ENCODE measurements at regions not wholly inside any gene's neighbourhood (a gene's known extent, or its start where the extent isn't known, plus 50 kb on each side); places are given as distances from the start of the nearest gene placed in this dataset.
"Not testable (repeated sequence)": the region's sequence is repeated elsewhere in the genome, so short reads cannot be mapped to it uniquely, and the experiment has no call there.

- Mint-ChIP-seq H3K36me3 (ENCODE audit: low read depth) (no peaks in the 10 kb centered on the region), H3K27me3 (ENCODE audit: low read depth) (no peaks in the 10 kb centered on the region), H3K9me3 (peaks cover 36% of the 10 kb centered on the region), H3K4me3 (no peak overlapping the region), H3K4me1 (ENCODE audit: low read depth) (no peaks in the 10 kb centered on the region), H3K27ac (no peak overlapping the region)
- DNase-seq (ENCODE audit: low spot score): no peak
Measured at GRCh38 chr16:35195864-35196216, 1736.4 kb downstream of the TP53TG3F start.

GRCh38 chr16:35196313-35196712 is 1736.9 kb downstream of the TP53TG3F start:
- H3K4me1 Mint-ChIP-seq (ENCODE audit: low read depth): no peaks in the 10 kb centered on the region
- H3K36me3 Mint-ChIP-seq (ENCODE audit: low read depth): no peaks in the 10 kb centered on the region
- H3K27me3 Mint-ChIP-seq (ENCODE audit: low read depth): no peaks in the 10 kb centered on the region
- no peak overlapping the region for H3K4me3 Mint-ChIP-seq
- no peak for DNase-seq (ENCODE audit: low spot score)
- no peak overlapping the region for H3K27ac Mint-ChIP-seq
- H3K9me3 Mint-ChIP-seq: peaks cover 38% of the 10 kb centered on the region

- peaks cover 44% of the 10 kb centered on the region for H3K9me3 Mint-ChIP-seq
- H3K27ac Mint-ChIP-seq: no peak overlapping the region
- no peaks in the 10 kb centered on the region for H3K27me3 Mint-ChIP-seq (ENCODE audit: low read depth)
- H3K4me3 Mint-ChIP-seq: no peak overlapping the region
- no peaks in the 10 kb centered on the region for H3K4me1 Mint-ChIP-seq (ENCODE audit: low read depth)
- H3K36me3 Mint-ChIP-seq (ENCODE audit: low read depth): no peaks in the 10 kb centered on the region
- no peak for DNase-seq (ENCODE audit: low spot score)
Measured at GRCh38 chr16:35197656-35198055, 1738.2 kb downstream of the TP53TG3F start.

GRCh38 chr16:35198223-35199199 is 1739.1 kb downstream of the TP53TG3F start:
- H3K36me3 Mint-ChIP-seq (ENCODE audit: low read depth): no peaks in the 10 kb centered on the region

GRCh38 chr16:35200662-35201061 is 1741.2 kb downstream of the TP53TG3F start:
- Mint-ChIP-seq H3K36me3 (ENCODE audit: low read depth) (no peaks in the 10 kb centered on the region), H3K27me3 (ENCODE audit: low read depth) (no peaks in the 10 kb centered on the region), H3K9me3 (peaks cover 49% of the 10 kb centered on the region), H3K4me3 (no peak overlapping the region), H3K27ac (no peak overlapping the region), H3K4me1 (ENCODE audit: low read depth) (no peaks in the 10 kb centered on the region)
- no peak for DNase-seq (ENCODE audit: low spot score)

More at GRCh38 chr16:35198223-35199199, 1739.1 kb downstream of the TP53TG3F start:
- no peak for DNase-seq (ENCODE audit: low spot score)
- peaks cover 51% of the 10 kb centered on the region for H3K9me3 Mint-ChIP-seq
- no peaks in the 10 kb centered on the region for H3K27me3 Mint-ChIP-seq (ENCODE audit: low read depth)
- H3K27ac Mint-ChIP-seq: no peak overlapping the region
- H3K4me3 Mint-ChIP-seq: no peak overlapping the region
- no peaks in the 10 kb centered on the region for H3K4me1 Mint-ChIP-seq (ENCODE audit: low read depth)

- Mint-ChIP-seq H3K4me3 (no peak overlapping the region), H3K9me3 (peaks cover 49% of the 10 kb centered on the region), H3K36me3 (ENCODE audit: low read depth) (no peaks in the 10 kb centered on the region), H3K4me1 (ENCODE audit: low read depth) (no peaks in the 10 kb centered on the region), H3K27ac (no peak overlapping the region), H3K27me3 (ENCODE audit: low read depth) (no peaks in the 10 kb centered on the region)
- no peak for DNase-seq (ENCODE audit: low spot score)
Measured at GRCh38 chr16:35201151-35201550, 1741.7 kb downstream of the TP53TG3F start.

GRCh38 chr16:35203636-35204035 is 1744.2 kb downstream of the TP53TG3F start:
- H3K9me3 Mint-ChIP-seq: peaks cover 41% of the 10 kb centered on the region
- no peaks in the 10 kb centered on the region for H3K4me1 Mint-ChIP-seq (ENCODE audit: low read depth)
- no peaks in the 10 kb centered on the region for H3K27me3 Mint-ChIP-seq (ENCODE audit: low read depth)
- H3K4me3 Mint-ChIP-seq: no peak overlapping the region
- no peak for DNase-seq (ENCODE audit: low spot score)
- no peaks in the 10 kb centered on the region for H3K36me3 Mint-ChIP-seq (ENCODE audit: low read depth)
- no peak overlapping the region for H3K27ac Mint-ChIP-seq

- Mint-ChIP-seq H3K27ac (no peak overlapping the region), H3K4me3 (no peak overlapping the region), H3K4me1 (ENCODE audit: low read depth) (no peaks in the 10 kb centered on the region), H3K9me3 (peaks cover 45% of the 10 kb centered on the region), H3K27me3 (ENCODE audit: low read depth) (no peaks in the 10 kb centered on the region), H3K36me3 (ENCODE audit: low read depth) (no peaks in the 10 kb centered on the region)
- DNase-seq (ENCODE audit: low spot score): no peak
Measured at GRCh38 chr16:35207059-35207999, 1747.9 kb downstream of the TP53TG3F start.

GRCh38 chr16:35208001-35208935 is 1748.9 kb downstream of the TP53TG3F start:
- Mint-ChIP-seq H3K4me3 (no peak overlapping the region), H3K27ac (no peak overlapping the region)
- no peak for DNase-seq (ENCODE audit: low spot score)

GRCh38 chr16:35210681-35211433 is 1751.4 kb downstream of the TP53TG3F start:
- no peak overlapping the region for H3K27ac Mint-ChIP-seq
- H3K4me3 Mint-ChIP-seq: no peak overlapping the region
- H3K4me1 Mint-ChIP-seq (ENCODE audit: low read depth): no peaks in the 10 kb centered on the region
- no peaks in the 10 kb centered on the region for H3K36me3 Mint-ChIP-seq (ENCODE audit: low read depth)
- H3K27me3 Mint-ChIP-seq (ENCODE audit: low read depth): no peaks in the 10 kb centered on the region
- DNase-seq (ENCODE audit: low spot score): no peak
- H3K9me3 Mint-ChIP-seq: peaks cover 39% of the 10 kb centered on the region

More at GRCh38 chr16:35208001-35208935, 1748.9 kb downstream of the TP53TG3F start:
- Mint-ChIP-seq H3K4me1 (ENCODE audit: low read depth) (no peaks in the 10 kb centered on the region), H3K9me3 (peaks cover 41% of the 10 kb centered on the region), H3K27me3 (ENCODE audit: low read depth) (no peaks in the 10 kb centered on the region), H3K36me3 (ENCODE audit: low read depth) (no peaks in the 10 kb centered on the region)

GRCh38 chr16:35214840-35215239 is 1755.4 kb downstream of the TP53TG3F start:
- DNase-seq (ENCODE audit: low spot score): no peak
- Mint-ChIP-seq H3K4me3 (no peak overlapping the region), H3K27me3 (ENCODE audit: low read depth) (no peaks in the 10 kb centered on the region), H3K27ac (no peak overlapping the region), H3K36me3 (ENCODE audit: low read depth) (no peaks in the 10 kb centered on the region), H3K9me3 (peaks cover 36% of the 10 kb centered on the region), H3K4me1 (ENCODE audit: low read depth) (no peaks in the 10 kb centered on the region)

- no peaks in the 10 kb centered on the region for H3K4me1 Mint-ChIP-seq (ENCODE audit: low read depth)
- H3K4me3 Mint-ChIP-seq: no peak overlapping the region
- no peak for DNase-seq (ENCODE audit: low spot score)
- no peak overlapping the region for H3K27ac Mint-ChIP-seq
- H3K27me3 Mint-ChIP-seq (ENCODE audit: low read depth): no peaks in the 10 kb centered on the region
- H3K36me3 Mint-ChIP-seq (ENCODE audit: low read depth): no peaks in the 10 kb centered on the region
- H3K9me3 Mint-ChIP-seq: peaks cover 35% of the 10 kb centered on the region
Measured at GRCh38 chr16:35215287-35215686, 1755.9 kb downstream of the TP53TG3F start.

GRCh38 chr16:35216261-35216660 is 1756.8 kb downstream of the TP53TG3F start:
- H3K27me3 Mint-ChIP-seq (ENCODE audit: low read depth); H3K27ac Mint-ChIP-seq; H3K4me3 Mint-ChIP-seq; H3K4me1 Mint-ChIP-seq (ENCODE audit: low read depth); H3K36me3 Mint-ChIP-seq (ENCODE audit: low read depth); DNase-seq (ENCODE audit: low spot score): not testable (repeated sequence)
- H3K9me3 Mint-ChIP-seq: peaks cover 35% of the 10 kb centered on the region
